H1 (cell line): ENCODE measurements at regions not wholly inside any gene's neighbourhood (a gene's known extent, or its start where the extent isn't known, plus 50 kb on each side); places are given as distances from the start of the nearest gene placed in this dataset.

Experiments used
- CTCF ChIA-PET: fragments of 300-600 bp; sonication (Branson Sonifier 250); formaldehyde crosslinking; loops from one replicate; lab custom pipeline; 2021; ENCODE audit not compliant: partially characterized antibody; lab: Charles Lee
- POLR2A ChIA-PET: fragments of 300-600 bp; sonication (Branson Sonifier 250); formaldehyde crosslinking; loops from one replicate; lab custom pipeline; 2021; ENCODE audit warnings: inconsistent platforms; ENCODE audit not compliant: partially characterized antibody; lab: Charles Lee
- DNase-seq, 2 experiments: peaks; one replicate each; pipeline versions ENCODE4 v3.0.0 to v3.0.0-alpha.2; 2010 to 2022; ENCODE audit warnings: low spot score in 2 of 2, low read depth in 1 of 2, mixed read lengths in 1 of 2
- FAIRE-seq: peaks from 2 replicates; lab custom pipeline; 2011; peaks lifted over from hg19 to GRCh38; lab: Jason Lieb, UNC
- H2AFZ ChIP-seq: 2 replicates; pipeline ENCODE4 v1.8.1; 2012; ENCODE audit warnings: low read length, inconsistent platforms
- H2AK5ac ChIP-seq: 2 replicates; pipeline ENCODE4 v1.6.1; 2013; ENCODE audit warnings: low read depth, low read length
- H2BK120ac ChIP-seq: replicated peaks from 2 replicates; pipeline ENCODE3; 2013; ENCODE audit warnings: low read depth, low read length, inconsistent platforms
- H2BK12ac ChIP-seq: 2 replicates; pipeline ENCODE4 v1.6.1; 2013; ENCODE audit warnings: low read depth, low read length
- H2BK15ac ChIP-seq: 2 replicates; pipeline ENCODE4 v1.6.1; 2013; ENCODE audit warnings: low read length
- H2BK20ac ChIP-seq: 2 replicates; pipeline ENCODE4 v1.6.1; 2013; ENCODE audit warnings: low read length
- H2BK5ac ChIP-seq: 2 replicates; pipeline ENCODE4 v1.6.1; 2013; ENCODE audit warnings: low read depth, low read length
- H3K14ac ChIP-seq: 2 replicates; pipeline ENCODE4 v1.6.1; 2013; ENCODE audit warnings: inconsistent platforms; ENCODE audit not compliant: insufficient read length
- H3K18ac ChIP-seq: 2 replicates; pipeline ENCODE4 v1.6.1; 2013; ENCODE audit warnings: low read length; ENCODE audit errors: extremely low read depth
- H3K23ac ChIP-seq: 2 replicates; pipeline ENCODE4 v1.6.1; 2013; ENCODE audit warnings: inconsistent platforms; ENCODE audit not compliant: insufficient read length
- H3K23me2 ChIP-seq: 2 replicates; pipeline ENCODE4 v1.6.1; 2013; ENCODE audit warnings: low read depth, low read length
- H3K27ac ChIP-seq: 2 replicates; pipeline ENCODE4 v1.6.1; 2011; ENCODE audit warnings: low read depth, low read length, inconsistent platforms
- H3K27me3 ChIP-seq, 4 experiments: replicated peaks in 1 of 4; 1 replicate in 1 of 4; 2 replicates in 3 of 4; pipeline versions ENCODE4 v1.6.1 to v1.8.1; 2011 to 2013; ENCODE audit warnings: low read length in 3 of 4, mild to moderate bottlenecking in 3 of 4, inconsistent platforms in 2 of 4, mixed read lengths in 2 of 4, moderate library complexity in 1 of 4; ENCODE audit not compliant: control insufficient read depth in 3 of 4, insufficient read depth in 3 of 4; ENCODE audit errors: extremely low read depth in 1 of 4
- H3K36me3 ChIP-seq, 4 experiments: 2 replicates each; pipeline versions ENCODE4 v1.6.1 to v1.8.1; 2011 to 2013; ENCODE audit warnings: mild to moderate bottlenecking in 4 of 4, low read length in 3 of 4, moderate library complexity in 2 of 4, control low read depth in 1 of 4, inconsistent platforms in 1 of 4; ENCODE audit not compliant: insufficient read depth in 4 of 4, control insufficient read depth in 2 of 4
- H3K4ac ChIP-seq: replicated peaks from 2 replicates; pipeline ENCODE3; 2013; ENCODE audit warnings: low read length, low read depth, mixed read lengths, inconsistent platforms; ENCODE audit not compliant: insufficient read length
- H3K4me1 ChIP-seq, 4 experiments: replicated peaks in 1 of 4; 1 replicate in 1 of 4; 2 replicates in 3 of 4; pipeline versions ENCODE4 v1.6.1 to v1.8.1; 2011 to 2013; ENCODE audit warnings: low read length in 3 of 4, inconsistent platforms in 2 of 4, mixed read lengths in 1 of 4; ENCODE audit not compliant: insufficient read depth in 4 of 4, control insufficient read depth in 3 of 4
- H3K4me2 ChIP-seq, 2 experiments: 2 replicates each; pipeline versions ENCODE4 v1.6.1 to v1.8.1; 2011 to 2013; ENCODE audit warnings: low read depth in 2 of 2, low read length in 2 of 2, control low read depth in 1 of 2, inconsistent platforms in 1 of 2, mild to moderate bottlenecking in 1 of 2; ENCODE audit not compliant: insufficient read depth in 1 of 2
- H3K4me3 ChIP-seq, 4 experiments: fragments of 200-600, 300-600 bp in 1 of 4; sonication (generic), shearing (Covaris generic), sonication (Bioruptor Twin) in 1 of 4; 2 replicates each; pipeline versions ENCODE4 v1.5.1 to v1.8.1; 2011 to 2016; ENCODE audit warnings: low read length in 4 of 4, low read depth in 3 of 4, control low read depth in 2 of 4, inconsistent platforms in 2 of 4, mild to moderate bottlenecking in 2 of 4, mixed read lengths in 1 of 4, moderate library complexity in 1 of 4; ENCODE audit not compliant: insufficient read depth in 2 of 4; ENCODE audit errors: extremely low read depth in 1 of 4
- H3K56ac ChIP-seq: replicated peaks from 2 replicates; pipeline ENCODE3; 2013; ENCODE audit warnings: low read depth, mild to moderate bottlenecking, mixed read lengths, low read length, inconsistent platforms; ENCODE audit not compliant: insufficient read length
- H3K79me1 ChIP-seq: 2 replicates; pipeline ENCODE4 v1.6.1; 2013; ENCODE audit warnings: low read depth, low read length, control low read depth
- H3K79me2 ChIP-seq, 2 experiments: 2 replicates each; pipeline versions ENCODE4 v1.6.1 to v1.8.1; 2012 to 2013; ENCODE audit warnings: low read length in 2 of 2, mild to moderate bottlenecking in 2 of 2, inconsistent platforms in 1 of 2; ENCODE audit not compliant: insufficient read depth in 2 of 2, control insufficient read depth in 1 of 2
- H3K9ac ChIP-seq, 4 experiments: replicated peaks in 1 of 4; 1 replicate in 1 of 4; 2 replicates in 3 of 4; pipeline versions ENCODE4 v1.6.1 to v1.8.1; 2011 to 2013; ENCODE audit warnings: low read depth in 3 of 4, low read length in 3 of 4, control low read depth in 2 of 4, mild to moderate bottlenecking in 2 of 4, moderate library complexity in 2 of 4, inconsistent platforms in 1 of 4; ENCODE audit errors: extremely low read depth in 1 of 4
- H3K9me3 ChIP-seq, 2 experiments: 2 replicates each; pipeline versions ENCODE4 v1.6.1 to v1.8.1; 2012 to 2013; ENCODE audit warnings: mild to moderate bottlenecking in 2 of 2, moderate library complexity in 2 of 2, control low read depth in 1 of 2, inconsistent platforms in 1 of 2, low read depth in 1 of 2, low read length in 1 of 2, mixed read lengths in 1 of 2; ENCODE audit not compliant: insufficient read depth in 2 of 2
- H4K20me1 ChIP-seq, 2 experiments: replicated peaks in 1 of 2; 2 replicates each; pipeline versions ENCODE3 to v1.8.1; 2011 to 2013; ENCODE audit warnings: inconsistent platforms in 2 of 2, low read length in 2 of 2, mild to moderate bottlenecking in 1 of 2; ENCODE audit not compliant: insufficient read depth in 2 of 2, control insufficient read depth in 1 of 2
- H4K5ac ChIP-seq: 2 replicates; pipeline ENCODE4 v1.6.1; 2013; ENCODE audit warnings: low read length, low read depth, mixed read lengths, inconsistent platforms; ENCODE audit not compliant: insufficient read length
- H4K8ac ChIP-seq: 2 replicates; pipeline ENCODE4 v1.8.0; 2013; ENCODE audit warnings: mild to moderate bottlenecking, moderate library complexity, low read length, inconsistent platforms; ENCODE audit not compliant: insufficient read depth; ENCODE audit errors: extremely low read depth
- H4K91ac ChIP-seq: replicated peaks from 2 replicates; pipeline ENCODE3; 2013; ENCODE audit warnings: low read length, mixed read lengths, inconsistent platforms; ENCODE audit not compliant: insufficient read length
- GTF2F1 ChIP-seq: IDR thresholded peaks from 2 replicates; pipeline ENCODE4 v1.6.1; 2012; ENCODE audit warnings: low read depth, low read length, improper control_type of control experiment, borderline replicate concordance
- HDAC6 ChIP-seq: IDR thresholded peaks from one replicate; pipeline ENCODE4 v1.7.1; 2012; ENCODE audit warnings: low read depth, mild to moderate bottlenecking, inconsistent platforms, low read length, moderate library complexity
- YY1 ChIP-seq: IDR thresholded peaks from 2 replicates; pipeline ENCODE4 v1.6.1; 2011; ENCODE audit warnings: low read depth, mild to moderate bottlenecking, low read length

DNA sequence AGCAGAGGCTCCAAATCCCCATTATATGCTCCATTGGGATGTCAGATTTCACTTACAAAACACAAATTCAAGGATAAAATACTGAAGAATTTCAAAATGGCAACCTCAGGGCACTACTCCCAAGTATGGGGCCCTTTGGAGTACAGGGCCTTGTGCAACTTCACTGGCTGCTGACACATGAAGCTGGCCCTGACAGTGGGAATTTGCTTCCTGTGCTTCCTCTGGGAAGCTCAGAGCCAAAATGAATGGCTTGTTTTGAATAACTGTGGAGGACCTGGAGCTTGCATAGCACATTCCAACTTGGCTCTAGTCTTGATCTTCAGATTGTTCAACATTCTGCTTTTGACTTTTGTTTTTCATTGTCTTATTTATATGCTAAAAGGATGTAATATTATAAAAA, 52.3 kb upstream of the HNF1B start:
- no peaks in the 10 kb centered on the region for H3K79me1 ChIP-seq
- H3K79me2 ChIP-seq: no peaks in the 10 kb centered on the region
- H2BK120ac ChIP-seq: no peak overlapping the region
- peak overlapping the region; percentile 70; the same call in 1 of the 2 replicates for H2AFZ ChIP-seq
- H3K4me1 ChIP-seq: peaks cover 0 to 3% (median 0%) of the 10 kb centered on the region in 4 experiments; a peak in 1 of 7 replicates
- H3K36me3 ChIP-seq: no peaks in the 10 kb centered on the region
- H2BK12ac ChIP-seq: 0 out of 2 replicates have a peak overlapping the region, but pooled peaks have one; percentile 0
- H4K5ac ChIP-seq: no peak overlapping the region
- H4K91ac ChIP-seq: peak overlapping the region; percentile 70
- H3K18ac ChIP-seq: no peak overlapping the region
- H3K9ac ChIP-seq: no peak overlapping the region
- H2BK5ac ChIP-seq: no peak overlapping the region
- ChIA-PET CTCF (interaction anchor here (1.6 kb wide), 1 partner anchor 19 kb away, joined by 5 read pairs; no protein-coding TSS in a partner anchor), POLR2A (no interaction called here)
- no peak overlapping the region for H2AK5ac ChIP-seq
- TF ChIP-seq HDAC6 (no peak), YY1 (0 out of 2 replicates have a peak, but pooled peaks have one; percentile 27), GTF2F1 (no peak)
- H3K27ac ChIP-seq: no peak overlapping the region
- no peak overlapping the region for H3K4ac ChIP-seq
- H3K4me2 ChIP-seq: no peak overlapping the region
- no peak overlapping the region for H3K23ac ChIP-seq
- H3K27me3 ChIP-seq: no peaks in the 10 kb centered on the region
- no peak overlapping the region for H4K8ac ChIP-seq
- H3K56ac ChIP-seq: no peak overlapping the region
- DNase-seq: no peak
- H3K4me3 ChIP-seq: no peak overlapping the region
- no peaks in the 10 kb centered on the region for H3K9me3 ChIP-seq
- no peak for FAIRE-seq
- H2BK15ac ChIP-seq: no peak overlapping the region
- no peaks in the 10 kb centered on the region for H3K23me2 ChIP-seq
- no peak overlapping the region for H3K14ac ChIP-seq
- no peak overlapping the region for H2BK20ac ChIP-seq
- H4K20me1 ChIP-seq: no peaks in the 10 kb centered on the region
